ENCODE measurements at regions not wholly inside any gene's neighbourhood (a gene's known extent, or its start where the extent isn't known, plus 50 kb on each side); places are given as distances from the start of the nearest gene placed in this dataset.

DNA sequence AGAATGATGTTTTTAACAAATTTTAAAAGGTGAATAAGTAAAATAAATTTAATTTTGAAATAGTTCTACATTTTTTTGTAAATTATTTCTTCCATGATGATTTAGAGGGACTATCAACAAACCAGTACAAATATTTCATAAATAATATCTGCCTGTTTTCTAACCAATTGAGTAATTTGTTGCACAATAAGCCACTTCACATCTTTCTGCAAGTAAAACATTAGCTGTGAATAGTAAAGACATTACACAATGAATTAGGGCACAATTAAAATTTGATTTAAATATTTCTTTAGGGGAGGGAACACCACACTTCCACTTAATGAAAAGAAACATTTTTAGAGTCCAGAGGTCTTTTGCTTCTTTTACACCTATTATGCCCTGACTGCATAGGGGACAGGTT lies 118.4 kb upstream of the PTPRK start:
- H3K4me3 ChIP-seq = no peak overlapping the region
- H3K36me3 ChIP-seq = no peaks in the 10 kb centered on the region
- H3K27me3 ChIP-seq (replicated peaks in 1 of 7) = no peaks in the 10 kb centered on the region
- TF ChIP-seq POLR2A (IDR thresholded peaks at IDR 0.05) (no peak), POLR2AphosphoS5 (IDR thresholded peaks at IDR 0.05) (no peak)
- TF ChIP-seq, protein P1, sequence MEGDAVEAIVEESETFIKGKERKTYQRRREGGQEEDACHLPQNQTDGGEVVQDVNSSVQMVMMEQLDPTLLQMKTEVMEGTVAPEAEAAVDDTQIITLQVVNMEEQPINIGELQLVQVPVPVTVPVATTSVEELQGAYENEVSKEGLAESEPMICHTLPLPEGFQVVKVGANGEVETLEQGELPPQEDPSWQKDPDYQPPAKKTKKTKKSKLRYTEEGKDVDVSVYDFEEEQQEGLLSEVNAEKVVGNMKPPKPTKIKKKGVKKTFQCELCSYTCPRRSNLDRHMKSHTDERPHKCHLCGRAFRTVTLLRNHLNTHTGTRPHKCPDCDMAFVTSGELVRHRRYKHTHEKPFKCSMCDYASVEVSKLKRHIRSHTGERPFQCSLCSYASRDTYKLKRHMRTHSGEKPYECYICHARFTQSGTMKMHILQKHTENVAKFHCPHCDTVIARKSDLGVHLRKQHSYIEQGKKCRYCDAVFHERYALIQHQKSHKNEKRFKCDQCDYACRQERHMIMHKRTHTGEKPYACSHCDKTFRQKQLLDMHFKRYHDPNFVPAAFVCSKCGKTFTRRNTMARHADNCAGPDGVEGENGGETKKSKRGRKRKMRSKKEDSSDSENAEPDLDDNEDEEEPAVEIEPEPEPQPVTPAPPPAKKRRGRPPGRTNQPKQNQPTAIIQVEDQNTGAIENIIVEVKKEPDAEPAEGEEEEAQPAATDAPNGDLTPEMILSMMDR (IDR thresholded peaks at IDR 0.05 in 8 of 11, conservative IDR thresholded peaks at IDR 0.05 in 3 of 11) = no peak
- no peaks in the 10 kb centered on the region for H3K4me1 ChIP-seq
- H3K9me3 ChIP-seq = no peaks in the 10 kb centered on the region
- DNase-seq = no peak
- no peak overlapping the region for H3K27ac ChIP-seq
- intact Hi-C loops (cut with DNase I; ENCODE audit: low total_unique reads) = no loop called here

DNA sequence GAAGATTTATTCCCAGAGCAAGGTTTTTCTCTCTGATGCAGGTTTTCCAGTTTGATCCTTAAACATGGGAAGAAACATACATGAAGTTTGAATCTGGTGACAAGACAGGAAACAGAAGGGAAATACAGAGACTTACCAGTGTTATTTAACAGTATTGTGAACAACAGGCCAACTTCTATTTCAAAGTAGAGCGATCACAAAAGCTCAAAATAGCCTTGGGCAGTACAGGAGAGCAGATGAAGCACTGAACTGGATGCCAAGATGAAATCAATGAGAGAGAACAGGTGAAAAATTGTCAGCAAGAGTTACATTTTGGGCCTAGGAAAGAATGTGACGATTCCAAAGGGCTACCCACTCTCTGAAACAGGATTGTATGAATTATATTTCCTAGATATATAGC lies 114.8 kb upstream of the PTPRK start:
- intact Hi-C loops (cut with DNase I; ENCODE audit: low total_unique reads) = no loop called here
- no peak for DNase-seq
- Histone ChIP-seq H3K4me1 (no peaks in the 10 kb centered on the region), H3K27me3 (replicated peaks in 1 of 7) (no peaks in the 10 kb centered on the region), H3K9me3 (no peaks in the 10 kb centered on the region), H3K27ac (no peak overlapping the region), H3K4me3 (no peak overlapping the region), H3K36me3 (no peaks in the 10 kb centered on the region)
- WGBS, 5 donors = 55 to 80% (median 73%) methylated on average over 2 of the region's 2 CpGs
- TF ChIP-seq POLR2A (IDR thresholded peaks at IDR 0.05) = no peak
- TF ChIP-seq POLR2AphosphoS5 (IDR thresholded peaks at IDR 0.05) = no peak
- TF ChIP-seq, protein P1 (IDR thresholded peaks at IDR 0.05 in 8 of 11, conservative IDR thresholded peaks at IDR 0.05 in 3 of 11) = no peak

DNA sequence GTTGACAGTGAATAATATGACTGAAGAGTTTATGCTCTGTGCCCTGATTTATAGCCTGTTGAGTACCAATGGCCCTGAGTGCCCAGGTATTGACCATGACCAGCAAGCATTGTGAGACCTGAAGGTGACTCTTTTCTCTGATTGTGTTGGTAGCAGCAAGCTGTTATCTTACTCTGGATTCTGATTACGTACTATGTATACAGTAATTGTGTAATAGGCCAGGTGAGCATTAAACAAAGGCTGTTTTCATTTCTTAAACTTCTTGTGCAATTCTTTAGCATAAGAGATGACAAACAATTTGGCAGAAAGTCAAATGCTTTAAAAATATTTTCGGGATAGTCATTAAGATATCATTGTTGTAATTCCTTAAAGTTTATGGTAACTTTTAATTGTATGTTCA lies 111.7 kb upstream of the PTPRK start:
- H3K27ac ChIP-seq = no peak overlapping the region
- intact Hi-C loops (cut with DNase I; ENCODE audit: low total_unique reads) = no loop called here
- no peaks in the 10 kb centered on the region for H3K9me3 ChIP-seq
- H3K36me3 ChIP-seq = no peaks in the 10 kb centered on the region
- H3K27me3 ChIP-seq (replicated peaks in 1 of 7) = no peaks in the 10 kb centered on the region
- 76 to 89% (median 81%) methylated on average over 2 of the region's 2 CpGs for WGBS, 5 donors
- no peak for DNase-seq
- TF ChIP-seq POLR2AphosphoS5 (IDR thresholded peaks at IDR 0.05) (no peak), POLR2A (IDR thresholded peaks at IDR 0.05) (no peak)
- TF ChIP-seq, protein P1 (IDR thresholded peaks at IDR 0.05 in 8 of 11, conservative IDR thresholded peaks at IDR 0.05 in 3 of 11) = no peak
- no peaks in the 10 kb centered on the region for H3K4me1 ChIP-seq
- no peak overlapping the region for H3K4me3 ChIP-seq

DNA sequence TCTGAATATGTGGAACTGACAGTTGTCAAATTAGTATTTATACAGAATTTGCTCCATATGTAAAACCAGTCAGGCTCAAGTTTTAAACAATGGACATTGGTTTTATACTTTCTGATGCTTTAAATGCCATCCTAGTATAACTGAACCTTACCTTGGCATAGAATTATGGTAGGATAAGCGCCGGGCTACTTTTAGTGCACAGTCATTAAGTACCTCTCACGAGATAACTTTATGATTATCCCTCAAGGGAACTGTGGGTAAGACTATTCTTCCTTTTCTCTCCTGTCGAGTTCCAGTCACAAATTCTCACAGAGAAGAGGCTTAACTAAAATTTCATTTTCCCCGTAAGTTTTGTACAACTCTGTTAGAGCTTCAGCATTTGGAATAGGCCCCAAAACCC lies 110.6 kb upstream of the PTPRK start:
- H3K9me3 ChIP-seq = no peaks in the 10 kb centered on the region
- H3K27me3 ChIP-seq (replicated peaks in 1 of 7) = no peaks in the 10 kb centered on the region
- DNase-seq = no peak
- no peaks in the 10 kb centered on the region for H3K4me1 ChIP-seq
- no peak overlapping the region for H3K27ac ChIP-seq
- WGBS, 5 donors = 79 to 87% (median 83%) methylated on average over 5 of the region's 5 CpGs
- TF ChIP-seq, protein P1 (IDR thresholded peaks at IDR 0.05 in 8 of 11, conservative IDR thresholded peaks at IDR 0.05 in 3 of 11) = no peak
- TF ChIP-seq POLR2AphosphoS5 (IDR thresholded peaks at IDR 0.05) = no peak
- TF ChIP-seq POLR2A (IDR thresholded peaks at IDR 0.05) = no peak
- H3K4me3 ChIP-seq = no peak overlapping the region
- intact Hi-C loops (cut with DNase I; ENCODE audit: low total_unique reads) = no loop called here
- no peaks in the 10 kb centered on the region for H3K36me3 ChIP-seq
